Neutrophil (primary cell): ENCODE measurements at regions not wholly inside any gene's neighbourhood (a gene's known extent, or its start where the extent isn't known, plus 50 kb on each side); places are given as distances from the start of the nearest gene placed in this dataset.

ENCODE experiments used
- H3K27ac ChIP-seq: fragments of 200-600 bp; sonication (generic); 2 replicates; pipeline ENCODE4 v1.5.1; 2016; ENCODE audit warnings: mild to moderate bottlenecking, moderate library complexity
- H3K27me3 ChIP-seq: fragments of 200-600 bp; sonication (generic); 2 replicates; pipeline ENCODE4 v1.6.0; 2016; ENCODE audit warnings: mild to moderate bottlenecking
- H3K36me3 ChIP-seq: fragments of 200-600 bp; sonication (generic); 2 replicates; pipeline ENCODE4 v1.5.1; 2017
- H3K4me1 ChIP-seq, 2 experiments: fragments of 200-600 bp in 1 of 2; sonication (generic) in 1 of 2; 1 replicate in 1 of 2; 2 replicates in 1 of 2; pipeline versions ENCODE4 v1.5.1 to v1.6.1; 2013 to 2016; ENCODE audit warnings: low read depth in 1 of 2, low read length in 1 of 2, mild to moderate bottlenecking in 1 of 2, moderate library complexity in 1 of 2; ENCODE audit not compliant: control insufficient read depth in 1 of 2, insufficient read depth in 1 of 2
- H3K4me3 ChIP-seq, 2 experiments: fragments of 200-600 bp in 1 of 2; sonication (generic) in 1 of 2; 1 replicate in 1 of 2; 2 replicates in 1 of 2; pipeline ENCODE4 v1.5.1; 2013 to 2016; ENCODE audit warnings: low read depth in 1 of 2, low read length in 1 of 2, mild to moderate bottlenecking in 1 of 2, moderate library complexity in 1 of 2
- H3K9me3 ChIP-seq: fragments of 200-600 bp; sonication (generic); 2 replicates; pipeline ENCODE4 v1.5.1; 2016
- CTCF ChIP-seq: fragments of 200-600 bp; sonication (generic); IDR thresholded peaks from 2 replicates; pipeline ENCODE4 v1.5.1; 2016; ENCODE audit warnings: antibody characterized with exemption

GRCh38 chr4:152073351-152074087 lies 312.7 kb upstream of the GATB start:
- H3K9me3 ChIP-seq: no peaks in the 10 kb centered on the region
- TF ChIP-seq CTCF: no peak
- no peaks in the 10 kb centered on the region for H3K4me1 ChIP-seq
- no peak overlapping the region for H3K27ac ChIP-seq
- no peaks in the 10 kb centered on the region for H3K27me3 ChIP-seq
- no peaks in the 10 kb centered on the region for H3K36me3 ChIP-seq
- H3K4me3 ChIP-seq: no peak overlapping the region

GRCh38 chr4:152072906-152073305 lies 312.1 kb upstream of the GATB start:
- Histone ChIP-seq H3K36me3 (no peaks in the 10 kb centered on the region), H3K27ac (no peak overlapping the region), H3K4me1 (no peaks in the 10 kb centered on the region), H3K9me3 (no peaks in the 10 kb centered on the region), H3K27me3 (no peaks in the 10 kb centered on the region), H3K4me3 (no peak overlapping the region)
- TF ChIP-seq CTCF: no peak

GRCh38 chr4:152072001-152072485 lies 311.2 kb upstream of the GATB start:
- H3K4me3 ChIP-seq: no peak overlapping the region
- no peaks in the 10 kb centered on the region for H3K27me3 ChIP-seq
- H3K9me3 ChIP-seq: no peaks in the 10 kb centered on the region
- no peak for TF ChIP-seq CTCF
- no peak overlapping the region for H3K27ac ChIP-seq
- no peaks in the 10 kb centered on the region for H3K4me1 ChIP-seq
- H3K36me3 ChIP-seq: no peaks in the 10 kb centered on the region

GRCh38 chr4:152070854-152071253 lies 310.0 kb upstream of the GATB start:
- H3K27ac ChIP-seq: no peak overlapping the region
- TF ChIP-seq CTCF: no peak
- no peaks in the 10 kb centered on the region for H3K4me1 ChIP-seq
- no peaks in the 10 kb centered on the region for H3K9me3 ChIP-seq
- H3K27me3 ChIP-seq: no peaks in the 10 kb centered on the region
- H3K4me3 ChIP-seq: no peak overlapping the region
- H3K36me3 ChIP-seq: no peaks in the 10 kb centered on the region

- TF ChIP-seq CTCF: no peak
- H3K4me1 ChIP-seq: no peaks in the 10 kb centered on the region
- H3K9me3 ChIP-seq: no peaks in the 10 kb centered on the region
- no peak overlapping the region for H3K4me3 ChIP-seq
- no peak overlapping the region for H3K27ac ChIP-seq
- no peaks in the 10 kb centered on the region for H3K27me3 ChIP-seq
- H3K36me3 ChIP-seq: no peaks in the 10 kb centered on the region
Measured at GRCh38 chr4:152068866-152069265, 308.1 kb upstream of the GATB start.
